ENCODE measurements at regions not wholly inside any gene's neighbourhood (a gene's known extent, or its start where the extent isn't known, plus 50 kb on each side); places are given as distances from the start of the nearest gene placed in this dataset.

DNA sequence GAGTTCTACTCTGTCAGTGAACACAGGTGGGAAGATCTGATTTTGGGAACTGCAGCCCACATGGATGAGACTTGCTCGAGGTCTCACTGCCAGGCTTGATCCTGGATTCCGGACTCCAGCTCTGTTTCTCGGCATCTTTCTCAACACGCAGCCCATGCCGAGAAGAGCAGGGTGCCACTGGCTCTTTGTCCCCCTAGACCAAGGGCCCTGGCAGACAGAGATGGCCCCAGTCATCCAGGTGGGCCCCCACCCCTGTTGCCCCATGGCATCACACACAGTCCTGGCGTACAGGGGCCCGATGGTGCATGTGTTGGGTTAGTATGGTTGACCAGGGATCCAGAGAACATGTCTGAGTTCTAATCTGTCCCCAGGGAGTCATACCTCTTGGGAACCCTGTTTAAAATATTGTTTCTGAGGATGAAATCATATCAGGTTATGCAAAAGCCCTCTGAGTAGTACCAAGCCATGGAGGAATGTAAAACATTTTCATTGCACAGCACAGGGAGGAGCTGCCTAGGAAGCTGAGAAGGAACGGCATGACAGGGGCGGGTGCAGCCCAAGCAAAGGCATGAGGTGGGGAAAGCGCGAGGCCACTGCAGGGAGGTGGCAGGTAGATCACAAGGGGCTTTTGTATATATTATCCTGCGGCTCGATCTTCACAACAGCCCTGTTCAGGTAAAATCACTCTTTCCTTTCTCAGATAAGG lies 320.6 kb downstream of the UACA start:
- no peak for DNase-seq (ENCODE audit: low spot score)

DNA sequence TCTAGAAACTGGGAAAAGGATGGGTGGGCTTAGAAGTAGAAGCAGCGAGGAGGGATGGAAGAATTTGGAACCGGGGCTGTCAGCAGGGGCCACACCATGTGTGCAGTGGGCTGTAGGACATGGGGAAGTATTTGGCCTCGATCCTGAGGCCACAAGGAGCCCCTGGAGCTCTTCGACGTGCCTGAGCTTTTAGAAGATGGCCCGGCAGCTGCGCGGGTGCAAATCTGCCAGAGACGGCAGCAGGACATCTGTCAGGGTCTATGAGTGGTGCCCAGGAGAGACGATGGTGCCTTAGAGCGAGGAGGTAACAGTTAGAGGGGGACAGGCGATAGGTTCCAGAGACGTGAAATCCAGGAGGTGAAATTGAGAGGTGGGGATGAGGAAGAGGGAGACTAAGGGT lies 321.1 kb downstream of the UACA start:
- DNase-seq (ENCODE audit: low spot score): no peak

DNA sequence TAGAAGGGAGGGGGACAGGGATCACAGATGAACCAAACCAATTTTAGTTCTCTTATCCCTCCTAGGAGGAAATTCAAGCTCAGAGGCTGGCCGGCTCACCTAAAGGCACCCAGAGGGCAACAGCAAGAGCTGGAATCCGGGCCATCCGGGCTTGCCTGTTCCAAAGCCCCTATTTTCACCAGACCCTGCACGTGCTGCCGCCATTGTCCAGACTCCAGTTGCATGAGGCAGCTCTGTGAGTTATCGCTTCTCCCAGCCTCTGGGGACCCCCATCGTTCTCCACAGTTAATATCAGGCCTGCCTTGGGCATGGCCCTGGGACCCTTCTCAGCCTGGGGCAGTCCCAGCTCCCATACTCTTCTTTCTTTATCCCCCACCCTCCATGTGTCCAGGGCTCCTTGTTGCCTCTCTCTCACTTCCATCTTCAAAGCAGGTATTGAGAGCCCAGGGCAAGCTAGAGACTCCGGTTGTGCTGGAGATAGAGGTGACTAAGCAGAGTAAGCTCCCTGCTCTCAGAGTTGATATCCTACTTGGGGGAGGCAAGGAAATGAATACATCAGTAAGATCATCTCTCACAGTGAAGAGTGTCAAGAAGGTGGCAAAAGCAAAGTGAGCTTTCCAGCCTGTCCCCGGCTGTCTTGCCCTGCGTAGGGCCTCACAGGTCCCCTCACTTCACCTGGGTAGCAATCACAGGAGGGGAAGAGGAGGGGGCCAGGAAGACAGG lies 322.8 kb downstream of the UACA start:
- DNase-seq (ENCODE audit: low spot score): no peak

DNA sequence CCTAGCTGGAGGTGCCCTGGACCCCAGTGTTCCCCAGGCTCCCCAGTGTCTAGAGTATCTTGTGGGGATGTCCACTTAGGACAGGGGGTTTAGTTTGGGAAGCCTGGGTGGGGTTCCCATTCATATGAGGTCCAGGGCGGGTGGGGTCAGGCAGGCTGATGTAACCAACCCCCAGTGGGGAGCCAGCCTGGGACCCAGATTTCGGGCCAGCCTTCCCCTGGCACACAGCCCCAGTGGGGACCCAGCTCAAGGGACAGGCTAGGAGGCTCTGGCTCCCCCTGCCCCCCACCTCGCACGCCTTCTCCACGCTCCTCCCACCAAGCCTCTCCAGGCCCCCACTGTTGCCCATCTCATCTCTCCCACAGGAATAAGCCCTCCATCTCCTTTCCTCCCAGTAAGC lies 323.5 kb downstream of the UACA start:
- no peak for DNase-seq (ENCODE audit: low spot score)

DNA sequence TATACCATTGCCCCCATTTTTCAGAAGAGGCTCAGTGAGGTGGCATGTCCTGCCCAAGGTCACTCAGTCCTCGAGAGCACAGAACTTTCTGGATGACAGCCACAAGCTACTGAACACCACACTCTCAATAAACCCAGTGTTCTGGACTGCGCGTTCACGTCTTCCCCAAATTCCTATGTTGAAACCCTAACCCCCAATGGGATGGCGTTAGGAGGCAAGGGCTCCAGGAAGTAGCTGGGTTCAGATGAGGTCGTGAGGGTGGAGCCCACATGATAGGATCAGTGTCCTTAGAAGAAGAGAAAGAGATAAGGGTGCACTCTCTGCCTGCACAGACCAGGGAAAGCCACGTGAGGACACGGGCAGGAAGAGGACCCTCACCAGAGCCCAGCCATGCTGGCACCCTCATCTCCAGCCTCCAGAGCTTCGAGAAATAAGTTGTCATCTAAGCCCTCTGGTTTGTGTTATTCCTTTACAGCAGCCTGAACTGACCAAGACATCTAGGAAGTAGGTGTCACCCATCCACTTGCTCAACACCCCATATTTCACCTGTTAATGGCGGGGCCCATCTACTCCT lies 324.0 kb downstream of the UACA start:
- DNase-seq (ENCODE audit: low spot score): no peak

DNA sequence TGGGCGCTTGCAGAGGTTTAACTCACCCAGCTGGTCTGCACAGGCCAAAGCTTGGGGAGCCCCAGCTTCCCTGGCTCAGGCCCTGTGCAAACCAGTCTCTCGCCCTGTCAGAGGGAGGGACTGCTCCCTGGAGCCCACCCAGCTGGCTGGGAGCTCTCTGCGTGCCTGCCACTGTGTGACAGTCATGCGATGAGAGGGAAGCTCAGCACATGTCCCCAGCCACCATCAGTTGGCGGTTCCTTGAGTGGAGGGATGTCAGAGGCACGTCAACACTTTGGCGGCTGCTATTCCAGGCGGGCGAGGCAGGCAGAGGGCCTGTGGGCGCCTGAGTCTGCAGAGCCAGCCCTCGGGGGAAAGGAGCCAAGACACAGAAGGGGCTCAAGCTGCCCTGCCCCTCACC lies 324.6 kb downstream of the UACA start:
- DNase-seq (ENCODE audit: low spot score): no peak

DNA sequence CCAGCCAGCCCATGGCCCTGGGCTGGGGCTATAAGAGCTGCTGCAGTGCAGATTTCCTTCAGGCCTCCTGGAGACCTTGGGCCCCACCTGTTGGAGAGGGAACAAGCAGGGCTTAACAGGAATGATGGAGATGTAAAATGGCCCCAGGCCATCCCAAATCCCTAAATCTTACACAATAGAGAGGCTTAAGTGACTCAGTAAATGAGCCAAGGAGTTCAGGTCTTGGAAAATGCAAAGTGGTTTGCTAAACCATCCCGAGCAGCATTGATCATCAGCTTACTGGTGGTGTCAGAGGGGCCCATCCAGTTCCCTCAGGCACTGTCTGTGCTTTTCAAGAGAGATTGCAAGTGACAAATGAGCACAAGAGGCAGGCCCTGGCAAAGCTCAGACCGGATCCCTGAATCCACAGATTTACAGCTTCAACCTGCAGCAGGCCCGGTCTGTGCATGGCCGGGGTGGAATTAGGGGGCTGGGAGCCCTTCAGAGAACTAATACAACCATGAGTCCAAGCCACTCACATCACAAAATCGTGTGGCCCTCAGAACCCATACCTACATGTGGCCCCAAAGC lies 325.4 kb downstream of the UACA start:
- no peak for DNase-seq (ENCODE audit: low spot score)

DNA sequence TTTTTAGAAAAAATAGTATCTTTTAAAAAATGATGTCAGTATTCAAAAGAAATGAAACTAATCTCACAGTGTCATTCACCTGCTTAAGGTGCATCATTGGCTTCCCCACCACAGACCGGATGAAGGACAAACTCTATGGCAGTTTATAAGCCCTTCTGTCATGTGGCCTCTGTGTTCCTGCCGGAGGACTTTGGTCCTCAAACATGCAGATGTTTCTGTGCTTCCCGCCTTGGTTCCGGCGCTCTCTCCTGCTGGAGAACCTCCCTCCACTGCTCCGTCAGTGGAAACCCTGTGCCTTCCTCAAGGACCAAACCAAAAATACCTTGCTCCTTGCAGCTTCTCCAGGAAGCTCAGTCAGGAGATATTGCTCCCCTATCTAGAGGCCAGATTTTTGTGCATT lies 326.3 kb downstream of the UACA start:
- DNase-seq (ENCODE audit: low spot score): no peak

DNA sequence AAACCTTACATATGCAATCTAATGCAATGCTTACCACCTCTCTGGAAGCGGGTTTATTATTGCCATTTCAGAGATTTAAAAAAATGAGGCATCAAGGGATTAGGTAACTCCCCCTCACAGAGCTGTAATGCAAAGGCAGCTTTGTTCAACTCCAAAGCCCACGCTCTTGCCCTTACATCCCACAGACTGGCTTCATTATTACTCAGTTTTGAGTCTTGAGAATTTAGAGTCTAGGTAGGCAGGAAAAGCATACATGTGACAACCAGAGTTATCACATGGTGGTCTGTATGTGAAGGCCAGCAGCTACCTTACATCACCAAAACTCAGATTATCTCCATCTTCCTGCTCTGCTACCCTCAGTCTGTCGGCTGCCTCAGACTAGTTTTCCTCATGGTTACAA lies 326.9 kb downstream of the UACA start:
- DNase-seq (ENCODE audit: low spot score): no peak

DNA sequence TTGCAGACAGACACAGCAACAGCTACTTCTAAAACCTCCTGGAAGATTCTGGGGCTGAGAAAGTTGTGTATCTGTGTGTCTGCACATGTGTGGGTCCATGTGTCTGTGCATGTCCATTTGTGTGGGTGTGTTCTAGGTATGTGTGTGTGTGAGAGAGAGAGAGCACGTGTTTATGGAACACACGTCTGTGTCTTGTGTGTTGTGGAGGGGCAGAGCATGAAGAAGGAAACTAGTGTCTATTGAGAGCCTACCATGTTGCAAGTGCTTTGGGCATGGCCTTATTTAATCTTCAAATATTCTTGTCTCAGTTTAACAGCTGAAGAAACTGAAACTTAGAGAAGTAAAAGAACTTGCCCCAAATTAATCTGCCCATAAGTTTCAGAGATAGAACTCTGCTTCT lies 327.5 kb downstream of the UACA start:
- DNase-seq (ENCODE audit: low spot score): no peak

DNA sequence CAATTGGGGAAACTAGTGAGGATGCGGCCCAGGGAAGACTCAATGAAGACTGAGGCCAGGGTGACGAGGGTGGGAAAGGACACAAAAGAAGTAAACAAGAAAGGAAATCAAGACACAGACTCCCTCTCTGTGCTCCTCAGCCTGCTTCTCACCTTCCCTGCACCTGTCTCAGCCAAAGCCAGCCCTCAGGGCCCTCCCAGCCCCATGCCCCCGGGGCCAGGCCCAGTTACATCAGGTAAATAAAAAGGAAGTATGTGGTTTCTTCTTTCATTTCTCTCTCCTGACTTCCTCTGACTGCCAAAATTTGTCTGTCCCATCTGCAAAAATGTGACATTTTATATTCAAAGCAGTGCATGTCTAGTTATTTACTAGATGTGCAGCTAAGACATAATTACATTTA lies 328.0 kb downstream of the UACA start:
- no peak for DNase-seq (ENCODE audit: low spot score)

DNA sequence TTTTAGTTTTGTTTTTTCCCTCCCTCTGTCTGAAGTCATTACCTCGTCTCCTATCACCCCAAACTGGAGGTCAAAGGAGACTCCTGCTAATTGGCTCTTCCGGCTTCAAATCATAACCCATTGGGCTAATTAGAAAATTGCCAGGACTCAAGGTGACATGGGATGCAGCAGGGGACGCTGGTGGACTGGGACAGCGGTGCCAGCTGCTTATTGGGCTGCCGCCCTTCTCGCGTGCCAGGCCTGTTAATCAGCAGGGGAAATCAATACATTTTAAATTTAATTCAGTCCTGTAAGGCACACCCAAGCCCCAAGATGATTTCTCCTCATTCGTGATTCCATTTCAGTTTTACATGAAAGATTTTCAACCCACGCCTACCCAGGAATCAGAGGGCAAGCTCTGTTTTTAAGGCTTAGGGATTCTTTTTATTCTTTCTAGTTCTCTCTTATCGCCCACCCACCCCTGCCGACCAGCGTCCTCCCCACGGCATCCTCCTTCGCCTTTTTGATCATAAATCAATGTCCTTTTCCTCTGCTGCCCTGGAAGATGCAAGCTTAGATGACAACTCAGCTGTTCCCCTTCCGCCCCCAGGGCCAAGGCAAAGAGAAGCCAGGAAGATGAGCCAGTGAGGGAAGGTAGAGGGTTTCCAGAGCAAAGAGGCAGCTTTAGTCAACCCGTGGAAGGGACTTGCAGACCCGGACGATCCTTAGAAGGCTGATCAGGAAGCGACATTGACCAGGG lies 329.6 kb downstream of the UACA start:
- no peak for DNase-seq (ENCODE audit: low spot score)

DNA sequence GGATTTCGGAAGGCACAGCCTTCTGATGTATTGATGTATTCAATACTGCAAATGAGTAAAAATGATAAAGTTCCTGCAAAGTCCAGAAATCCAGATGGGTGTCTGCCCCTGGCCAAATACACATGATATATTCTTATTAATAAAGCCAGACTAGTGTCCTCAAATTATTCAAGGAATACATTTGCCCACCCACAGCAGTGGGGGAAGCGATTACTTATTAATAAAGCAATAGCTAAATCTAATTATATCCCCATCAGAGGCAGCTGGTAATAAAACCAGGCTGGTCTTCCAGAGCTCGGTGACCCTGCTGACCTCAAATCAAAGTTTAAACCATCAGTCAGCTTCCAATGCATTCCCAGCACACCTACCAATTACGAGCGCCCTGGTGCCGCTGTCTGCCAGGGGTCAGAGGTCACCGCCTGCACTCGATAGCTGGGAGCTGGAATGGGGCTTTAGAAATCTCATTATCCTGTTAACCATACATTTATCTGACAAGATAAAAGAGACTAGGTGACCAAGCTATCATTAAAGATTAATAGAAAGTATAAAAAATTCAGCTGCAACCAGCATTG lies 330.3 kb downstream of the UACA start:
- no peak for DNase-seq (ENCODE audit: low spot score)

DNA sequence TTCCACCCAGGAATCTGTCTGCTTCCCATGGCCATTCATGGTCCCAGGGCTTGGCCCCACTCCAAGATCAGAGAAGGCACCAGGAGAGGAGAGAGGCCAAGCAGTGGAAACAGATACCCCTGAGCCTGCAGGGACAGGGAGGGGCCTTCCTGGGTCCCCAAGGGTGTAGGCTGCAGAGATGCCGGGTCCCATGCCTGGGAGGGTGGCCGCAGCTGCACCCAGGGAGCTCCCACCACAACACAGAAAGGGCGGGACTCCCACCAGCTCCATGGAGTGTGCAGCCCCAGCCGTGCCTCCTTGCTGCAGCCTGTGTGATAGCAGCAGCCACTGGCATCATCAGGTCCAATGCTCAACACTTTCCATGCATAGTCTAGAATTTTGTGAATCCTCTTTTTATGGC lies 331.5 kb downstream of the UACA start:
- no peak for DNase-seq (ENCODE audit: low spot score)

DNA sequence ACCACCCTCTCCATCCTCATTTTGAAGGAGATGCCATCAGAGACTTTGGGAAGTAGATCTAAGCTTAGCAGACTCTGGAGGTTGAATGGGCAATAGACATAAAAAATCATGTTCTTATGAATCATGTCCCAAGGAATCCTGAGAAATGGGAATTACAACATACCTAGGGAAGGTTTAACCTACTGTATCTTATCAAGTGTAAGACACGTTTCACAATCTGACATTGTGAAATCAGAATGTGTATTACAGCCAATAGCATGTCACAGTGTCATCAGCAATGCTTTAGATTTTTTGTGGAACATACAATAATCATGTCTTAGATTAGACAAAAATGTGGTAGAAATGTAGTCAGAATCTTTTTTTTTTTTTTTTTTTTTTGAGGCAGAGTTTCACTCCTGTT lies 332.4 kb upstream of the TLE3 start:
- DNase-seq (ENCODE audit: low spot score): no peak

DNA sequence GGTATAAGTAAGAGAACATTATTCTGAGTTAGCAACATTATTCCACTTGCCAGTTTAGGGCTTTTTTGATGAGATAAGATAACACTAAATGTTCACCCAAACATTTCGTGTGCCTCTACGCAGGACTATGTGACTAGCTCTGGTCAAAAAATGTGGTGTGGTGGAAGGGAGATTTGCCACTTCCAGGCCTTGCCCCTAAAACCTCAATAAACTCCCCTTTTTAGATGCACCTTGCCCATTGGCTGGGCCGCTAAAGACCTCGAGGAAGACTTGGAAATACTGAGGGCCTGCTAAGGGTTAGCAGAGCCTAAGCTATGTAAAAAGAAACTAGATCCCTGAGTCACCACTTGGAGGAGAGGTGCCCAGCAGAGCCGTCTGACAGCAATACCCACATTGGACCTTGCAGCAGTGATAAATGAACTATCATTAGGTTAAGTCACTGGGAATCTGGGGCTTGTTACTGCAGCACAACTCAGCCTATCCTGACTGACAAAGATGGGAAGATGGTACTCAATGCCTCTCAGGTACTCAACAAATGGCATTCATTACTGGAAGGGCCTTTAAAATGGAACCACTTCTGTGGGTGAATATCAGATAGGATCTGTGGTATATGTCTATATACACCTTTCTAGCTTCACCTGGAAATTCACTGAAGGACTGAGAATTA lies 331.5 kb upstream of the TLE3 start:
- no peak for DNase-seq (ENCODE audit: low spot score)

DNA sequence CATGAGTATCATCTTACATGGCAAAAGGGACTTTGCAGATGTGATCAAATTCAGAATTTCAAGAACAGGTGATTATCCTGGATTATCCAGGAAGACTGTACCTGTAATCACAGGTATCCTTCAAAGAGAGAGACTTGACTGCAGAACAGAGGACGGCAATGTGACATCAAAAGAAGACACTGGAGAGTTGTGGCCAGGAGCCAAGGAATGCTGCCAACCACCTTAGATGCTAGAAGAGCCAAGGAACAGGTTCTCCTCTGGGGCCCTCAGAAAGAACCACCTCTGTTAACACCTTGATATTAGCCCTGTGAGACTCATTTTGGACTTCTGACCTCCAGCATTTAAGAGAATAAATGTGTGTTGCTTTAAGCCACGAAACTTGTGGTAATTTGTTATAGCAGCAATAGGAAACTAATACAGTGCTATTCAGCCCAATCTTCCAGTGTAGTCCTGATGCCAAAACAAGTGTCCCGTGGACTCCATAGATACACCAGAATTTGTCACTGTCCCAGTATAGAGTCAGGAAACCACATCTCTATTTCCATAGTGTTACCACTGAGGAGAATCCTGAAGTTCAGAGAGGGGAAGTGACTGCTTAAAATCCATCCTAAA lies 330.6 kb upstream of the TLE3 start:
- DNase-seq (ENCODE audit: low spot score): no peak

DNA sequence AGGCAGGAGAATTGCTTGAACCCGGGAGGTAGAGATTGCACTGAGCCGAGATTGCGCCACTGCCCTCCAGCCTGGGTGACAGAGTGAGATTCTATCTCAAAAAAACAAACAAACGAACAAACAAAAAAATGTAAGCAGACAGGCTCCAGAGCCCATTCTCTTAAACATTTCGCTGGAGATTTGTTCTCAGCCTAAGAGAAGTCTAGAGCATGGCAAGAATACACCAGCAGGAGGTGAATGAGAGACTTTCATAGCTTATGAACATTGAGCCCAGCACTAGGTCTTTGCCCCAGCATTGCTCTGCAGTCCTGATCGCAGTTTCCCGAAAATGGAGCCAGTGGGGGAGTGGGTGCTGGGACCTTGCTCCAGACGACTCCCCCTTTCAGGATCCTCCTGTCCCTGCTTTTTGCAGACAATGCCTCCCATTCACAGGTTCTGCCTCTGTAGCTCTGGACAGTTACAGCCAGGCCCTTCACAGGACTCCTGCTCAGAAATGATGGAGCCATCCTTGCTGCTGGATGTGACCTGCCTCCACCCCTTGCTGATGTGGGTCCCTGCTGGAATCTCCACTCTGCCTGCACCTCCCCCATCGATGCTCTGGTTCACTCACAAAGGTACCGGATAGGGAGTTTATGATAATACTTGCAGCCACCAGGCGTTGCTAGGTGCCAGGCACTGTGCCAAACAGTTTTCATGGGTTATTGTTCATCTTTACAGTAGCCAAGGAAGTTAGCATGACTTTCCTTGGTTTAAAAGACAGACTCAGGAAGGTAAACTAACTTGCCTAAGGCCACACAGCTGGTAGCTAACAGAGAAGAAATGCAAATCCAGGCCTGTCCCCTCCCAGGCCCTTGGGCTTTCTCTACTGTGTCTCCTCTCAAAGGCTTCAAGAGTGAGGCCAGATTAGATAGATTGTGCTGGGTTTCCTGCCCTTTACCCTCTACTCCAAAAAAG lies 329.7 kb upstream of the TLE3 start:
- DNase-seq (ENCODE audit: low spot score): no peak

DNA sequence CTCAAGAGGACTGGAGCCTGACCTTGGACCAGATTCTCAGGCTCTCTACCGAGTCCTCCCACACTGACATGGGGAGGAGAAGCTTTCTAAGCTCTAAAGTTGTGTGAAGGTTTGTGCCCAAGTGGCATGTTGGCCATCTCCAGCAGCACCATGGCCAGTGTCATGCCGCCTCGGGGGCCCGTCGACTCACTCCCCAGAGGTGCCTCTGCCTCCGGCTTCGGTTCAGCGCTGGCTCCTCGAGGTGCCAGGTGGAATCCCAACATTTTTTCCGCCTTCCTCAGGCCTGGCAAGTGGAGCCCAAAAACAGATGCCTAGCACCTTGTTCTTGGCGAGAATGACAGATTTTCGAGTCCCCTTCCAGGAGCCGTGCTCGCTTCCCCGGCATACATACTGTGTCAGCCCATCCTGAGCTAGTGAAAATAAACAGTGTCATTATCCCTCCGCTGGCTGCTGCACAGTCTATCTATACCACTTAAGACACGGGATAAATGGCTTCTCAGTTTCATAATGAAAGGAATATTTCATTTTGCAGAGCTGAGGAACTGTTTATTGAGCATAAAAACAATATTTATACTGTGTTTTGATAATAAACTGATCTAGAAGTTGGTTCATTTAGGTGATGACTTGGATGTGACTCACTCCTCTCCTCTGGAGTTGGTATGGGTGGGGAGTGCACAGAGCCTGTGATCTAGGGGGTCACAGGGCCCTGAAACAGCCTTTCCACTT lies 328.5 kb upstream of the TLE3 start:
- peak; percentile 27 for DNase-seq (ENCODE audit: low spot score)

Measured in hepatic stellate cell (primary cell).